Daoy (cell line): ENCODE measurements at regions not wholly inside any gene's neighbourhood (a gene's known extent, or its start where the extent isn't known, plus 50 kb on each side); places are given as distances from the start of the nearest gene placed in this dataset.
A peak's percentile ranks its signal among the peaks of the same experiment; 100 is the strongest.

Source experiments
- DNase-seq: peaks from one replicate; pipeline ENCODE4 v3.0.0-alpha.2; 2015; ENCODE audit warnings: low read depth

DNA sequence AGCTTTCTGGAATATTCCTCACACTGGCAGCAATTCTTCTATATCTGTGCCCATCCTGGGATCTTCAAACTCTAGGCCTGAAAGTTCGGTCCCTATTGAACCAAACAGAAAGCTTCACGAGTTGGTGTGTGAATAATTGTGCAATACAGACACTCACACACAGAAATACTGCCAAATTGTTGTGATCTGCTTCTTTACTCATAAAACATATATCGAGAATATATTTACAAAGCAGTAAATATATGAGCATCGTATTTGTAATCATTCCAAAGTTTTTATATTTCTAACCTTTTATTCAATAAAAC lies 56.6 kb upstream of the BEX4 start:
- no peak for DNase-seq

DNA sequence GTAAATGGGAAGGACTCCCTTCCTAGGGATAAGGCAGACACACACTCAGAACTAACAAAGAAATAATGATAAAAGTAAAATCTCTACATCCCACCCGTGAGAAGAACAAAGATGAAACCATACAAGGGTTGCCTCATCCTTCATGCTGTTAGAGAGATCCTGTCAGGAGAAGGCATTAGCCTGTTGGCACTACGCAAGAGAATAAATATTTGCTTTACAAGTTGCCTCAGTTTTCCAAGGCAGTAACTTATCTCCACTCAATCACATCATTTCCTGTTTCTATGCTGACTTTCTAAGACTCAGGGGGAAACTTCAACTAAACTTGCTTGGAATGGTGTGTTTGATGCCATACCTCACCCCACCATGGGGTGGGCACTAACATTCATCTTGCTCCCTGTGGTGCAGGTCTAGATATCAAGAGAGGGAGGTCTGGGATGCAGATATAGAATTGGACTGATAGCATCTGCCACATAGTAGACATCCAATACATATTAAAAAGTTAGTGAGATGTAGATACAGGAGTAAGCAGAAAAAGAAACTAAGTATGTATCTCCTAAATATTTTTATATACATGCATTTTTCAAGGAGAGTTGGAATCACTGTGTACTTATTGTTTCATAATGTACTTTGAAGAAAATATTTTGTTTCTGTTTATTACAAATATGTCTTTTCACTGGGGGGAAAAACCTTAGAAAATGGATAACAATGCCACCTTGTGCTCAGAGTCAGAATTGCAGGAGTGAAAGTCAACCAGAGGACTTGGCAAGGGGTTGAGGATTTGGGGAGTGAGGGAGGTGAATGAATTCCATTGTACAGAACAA lies 57.2 kb upstream of the BEX4 start:
- peak; percentile 12 for DNase-seq

DNA sequence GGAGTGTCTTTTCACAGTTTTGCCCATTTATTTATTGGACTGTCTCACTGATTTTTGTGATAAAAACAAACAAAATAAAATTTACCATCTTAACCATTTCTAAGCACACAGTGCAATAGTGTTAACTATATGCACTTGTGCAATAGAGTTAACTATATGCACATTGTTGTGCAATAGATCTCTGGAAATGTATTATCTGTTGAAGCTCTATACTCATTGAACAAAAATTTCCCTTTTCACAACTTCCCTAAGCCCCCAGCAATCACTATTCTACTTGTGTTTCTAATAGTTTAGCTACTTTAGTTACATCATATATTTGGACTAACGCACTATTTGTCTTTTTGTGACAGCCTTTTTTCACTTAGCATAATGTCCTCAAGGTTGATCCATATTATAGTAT lies 59.7 kb upstream of the BEX4 start:
- no peak for DNase-seq

DNA sequence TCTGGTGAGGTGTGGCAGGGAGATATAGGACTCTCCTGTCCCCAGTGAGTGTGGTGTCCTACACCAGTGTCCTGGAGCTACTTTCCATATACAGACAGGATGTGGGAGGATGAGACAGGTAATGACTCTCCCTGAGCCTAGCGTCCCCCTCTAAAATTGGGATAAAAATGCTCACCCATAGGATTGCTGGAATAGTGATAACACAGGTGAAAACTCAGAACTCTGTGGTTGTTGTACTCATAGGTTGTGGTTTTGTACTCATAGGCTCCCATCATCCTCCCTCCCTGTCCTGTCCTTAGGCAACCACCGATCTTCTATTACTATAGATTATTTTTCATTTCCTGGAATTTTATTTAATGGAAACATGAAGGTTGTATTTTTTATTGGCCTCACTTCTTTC lies 60.7 kb upstream of the NXF3 start:
- DNase-seq: no peak

DNA sequence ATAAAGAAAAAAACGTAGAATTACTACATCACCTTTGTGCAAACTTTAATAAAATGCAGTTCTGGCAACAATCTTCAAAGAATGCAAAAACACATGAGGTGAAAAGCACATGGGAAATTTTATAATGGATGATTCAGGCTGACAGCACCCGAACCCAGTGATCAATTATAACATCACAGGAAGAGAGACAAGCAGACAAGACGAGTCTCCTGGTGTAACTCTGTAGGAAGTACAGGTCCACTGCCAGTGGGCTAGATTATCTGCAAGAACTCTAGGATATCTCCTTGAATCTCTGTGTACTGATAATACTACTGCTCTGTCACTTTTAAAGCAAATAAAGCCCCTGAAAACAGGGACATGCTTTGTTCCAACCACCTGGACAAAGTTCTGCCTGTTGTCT lies 58.9 kb upstream of the NXF3 start:
- DNase-seq: no peak

DNA sequence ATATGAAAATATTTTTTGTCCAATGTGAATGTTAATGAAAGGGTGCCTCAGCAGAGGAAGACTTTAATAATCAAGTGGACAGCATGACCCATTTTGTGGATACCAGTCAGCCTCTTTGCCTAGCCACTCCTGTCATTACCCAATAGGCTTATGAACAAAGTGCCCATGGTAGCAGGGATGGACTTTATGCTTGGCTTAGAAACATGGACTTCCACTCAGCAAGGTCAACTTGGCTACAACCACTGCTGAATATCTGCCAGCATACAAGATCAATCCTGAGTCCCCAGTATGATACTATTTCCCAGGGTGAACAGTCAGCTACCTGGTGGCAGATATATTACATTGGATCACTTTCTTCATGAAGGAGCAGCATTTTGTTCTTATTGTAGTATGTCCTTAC lies 56.7 kb upstream of the NXF3 start:
- DNase-seq: no peak

DNA sequence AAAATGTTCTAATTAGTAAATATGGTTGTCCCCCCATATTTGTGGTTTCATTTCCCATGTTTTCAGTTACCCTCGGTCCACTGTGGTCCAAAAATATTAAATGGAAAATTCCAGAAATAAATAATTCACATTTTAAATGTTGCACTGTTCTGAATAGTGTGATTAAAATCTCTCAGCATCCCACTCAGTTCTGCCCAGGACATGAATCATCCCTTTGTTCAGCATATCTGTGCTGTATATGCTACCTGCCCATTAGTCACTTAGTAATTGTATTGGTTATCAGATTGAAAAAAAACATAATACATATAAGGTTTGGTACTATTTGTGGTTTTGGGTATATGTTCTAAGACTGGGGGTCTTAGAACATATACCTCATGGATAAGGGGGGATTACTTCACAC lies 55.1 kb upstream of the NXF3 start:
- DNase-seq: no peak
